HG03378 (cell line): ENCODE measurements at regions not wholly inside any gene's neighbourhood (a gene's known extent, or its start where the extent isn't known, plus 50 kb on each side); places are given as distances from the start of the nearest gene placed in this dataset.

Source experiments
- ATAC-seq: cut with Tn5 transposase; IDR thresholded peaks from one replicate; pipeline ENCODE4 v1.9.1; 2021; ENCODE audit warnings: mild to moderate bottlenecking, moderate library complexity; ENCODE audit not compliant: unreplicated experiment

DNA sequence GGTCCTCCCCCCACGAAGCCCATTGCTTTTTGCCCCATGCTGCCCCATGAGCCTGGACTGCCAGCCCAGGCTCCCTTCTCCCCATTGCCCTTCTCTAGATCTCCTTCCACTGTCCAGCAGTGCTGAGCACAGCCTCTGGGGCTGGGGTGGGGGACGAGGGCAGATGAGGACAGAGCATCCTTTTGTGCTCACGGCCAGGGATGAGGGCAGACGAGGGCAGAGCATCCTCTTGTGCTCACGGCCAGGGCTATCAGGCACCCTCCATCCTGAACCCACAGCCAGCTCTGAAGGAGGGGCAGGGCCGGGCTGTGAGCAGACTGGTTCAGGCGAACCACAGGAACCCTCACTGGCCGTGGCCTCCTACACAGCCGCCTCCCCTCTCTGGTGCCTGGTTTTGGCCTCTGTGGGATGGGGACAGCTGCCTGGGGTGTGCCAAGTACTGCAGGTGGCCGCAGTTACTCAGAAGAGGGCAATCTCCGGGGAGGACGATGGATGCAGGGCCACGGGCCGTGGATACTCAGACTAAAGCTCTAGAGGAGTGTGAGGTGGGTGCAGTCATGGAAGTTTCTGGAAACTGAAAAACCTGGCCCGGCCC, 1258.8 kb downstream of the BRD1 start:
- no peak for ATAC-seq

DNA sequence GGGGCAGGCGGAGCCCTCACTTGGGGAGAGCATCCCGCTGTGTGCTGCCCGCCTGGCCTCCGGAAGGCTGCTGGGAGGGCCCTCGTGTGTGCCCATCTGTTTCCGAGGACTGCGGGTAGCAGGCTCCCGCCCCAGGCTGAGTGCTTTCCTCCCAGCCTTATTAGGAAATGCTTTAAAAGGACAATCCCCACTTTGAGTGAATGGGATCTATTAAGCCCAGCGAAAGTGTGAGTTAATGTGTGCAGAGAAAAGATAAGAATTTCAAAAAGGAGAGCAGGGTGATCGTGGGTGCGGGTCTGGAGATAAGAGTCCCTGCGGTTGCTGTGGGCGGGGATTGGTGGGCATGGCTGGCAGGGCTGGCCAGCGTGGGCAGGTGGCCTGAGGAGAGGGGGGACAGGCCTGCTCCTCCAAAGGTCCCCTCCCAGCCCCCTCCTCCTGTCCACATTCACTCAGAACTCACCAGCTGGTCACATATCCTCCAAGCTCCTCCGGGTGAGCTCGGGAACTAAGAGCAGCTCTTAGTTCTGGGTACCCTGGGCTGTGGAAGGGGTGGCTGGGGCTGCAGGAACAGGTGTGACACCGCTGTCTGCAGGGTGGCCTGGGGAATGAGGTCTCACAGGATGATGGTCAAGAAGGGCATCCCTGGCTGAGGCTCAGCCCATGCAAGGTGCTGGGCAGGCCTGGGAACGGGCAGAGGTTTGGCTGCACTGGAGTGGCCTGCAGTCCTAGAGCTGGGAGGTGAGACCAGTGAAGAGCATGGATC, 1260.3 kb downstream of the BRD1 start:
- no peak for ATAC-seq

DNA sequence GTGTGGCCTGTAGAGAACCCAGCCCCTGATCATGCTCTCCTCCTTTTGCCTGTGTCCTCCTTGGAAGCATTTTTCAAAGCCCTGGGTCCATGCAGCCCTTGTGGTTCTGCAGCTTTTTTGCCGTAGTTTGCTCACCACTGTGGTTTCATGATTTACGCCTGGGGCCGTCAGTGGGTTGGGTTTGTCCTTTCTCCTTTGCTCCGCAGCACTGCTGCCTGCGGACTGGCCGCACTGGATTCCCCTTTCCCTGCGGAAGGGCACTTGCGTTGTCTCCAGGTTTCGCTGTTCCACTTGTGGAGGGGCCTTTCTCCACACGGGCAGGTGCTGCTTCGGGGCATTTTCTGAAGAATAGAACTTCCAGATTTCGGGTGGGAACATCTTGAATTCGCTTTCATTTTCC, 1260.9 kb downstream of the BRD1 start:
- ATAC-seq, result no peak

DNA sequence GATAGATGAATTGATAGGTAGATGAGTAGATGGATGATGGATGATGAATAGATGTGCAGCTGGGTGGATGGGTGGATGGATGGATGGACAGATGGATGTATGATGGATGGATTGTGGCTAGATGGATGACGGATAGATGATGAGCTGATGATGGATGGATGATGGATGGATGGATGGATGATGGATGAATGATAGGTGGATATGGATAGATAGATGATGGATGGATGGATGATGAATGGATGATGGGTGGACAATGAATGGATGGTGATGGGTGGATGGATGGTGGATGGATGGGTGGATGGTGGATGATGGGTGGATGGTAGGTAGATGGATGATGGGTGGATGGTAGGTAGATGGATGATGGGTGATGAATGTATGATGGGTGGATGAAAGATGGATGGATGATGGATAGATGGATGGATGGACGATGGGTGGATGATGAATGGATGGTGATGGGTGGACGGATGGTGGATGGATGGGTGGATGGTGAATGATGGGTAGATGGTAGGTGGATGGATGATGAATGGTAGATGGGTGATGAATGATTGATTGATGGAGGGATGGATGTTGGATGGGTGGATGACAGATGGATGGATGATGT, 1261.7 kb downstream of the BRD1 start:
- ATAC-seq, result no peak

DNA sequence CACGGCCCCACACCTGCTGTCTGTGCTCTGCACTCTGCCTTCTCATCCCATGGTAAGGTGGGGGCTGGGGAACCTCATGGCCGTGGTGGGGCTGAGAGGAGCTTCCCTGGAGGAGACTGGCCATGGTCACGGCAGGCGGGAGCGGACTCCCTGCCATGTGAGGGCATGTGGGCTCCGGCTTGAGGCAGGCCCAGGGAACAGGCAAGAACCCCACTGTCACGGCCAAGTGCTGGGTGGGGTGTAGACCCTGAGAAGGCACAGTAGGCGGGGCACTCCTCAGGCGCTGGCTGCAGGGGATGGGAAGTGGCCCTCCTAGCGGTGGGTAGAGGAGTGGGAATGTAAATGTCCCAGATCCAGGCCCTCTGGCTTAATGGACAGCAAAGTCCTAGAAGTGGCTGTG, 1262.7 kb downstream of the BRD1 start:
- ATAC-seq, result no peak

DNA sequence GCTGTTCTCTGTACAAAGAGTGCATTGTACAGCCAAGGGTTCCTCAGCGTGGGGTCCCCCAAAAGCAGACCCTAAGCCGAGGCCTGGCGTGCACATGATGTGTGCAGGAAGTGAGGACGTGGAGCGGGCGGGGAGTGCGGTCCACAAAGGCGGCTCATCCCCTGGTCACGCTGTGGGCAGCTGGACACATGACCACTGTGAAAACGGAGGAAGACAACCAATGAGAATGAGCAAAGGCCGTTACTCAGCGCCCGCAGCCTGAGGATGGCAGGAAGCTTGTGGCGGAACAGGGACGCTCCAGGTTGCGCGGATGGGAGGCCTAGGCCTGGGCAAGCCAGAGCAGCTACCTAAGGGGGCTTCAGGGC, 1263.7 kb downstream of the BRD1 start:
- ATAC-seq, result no peak

DNA sequence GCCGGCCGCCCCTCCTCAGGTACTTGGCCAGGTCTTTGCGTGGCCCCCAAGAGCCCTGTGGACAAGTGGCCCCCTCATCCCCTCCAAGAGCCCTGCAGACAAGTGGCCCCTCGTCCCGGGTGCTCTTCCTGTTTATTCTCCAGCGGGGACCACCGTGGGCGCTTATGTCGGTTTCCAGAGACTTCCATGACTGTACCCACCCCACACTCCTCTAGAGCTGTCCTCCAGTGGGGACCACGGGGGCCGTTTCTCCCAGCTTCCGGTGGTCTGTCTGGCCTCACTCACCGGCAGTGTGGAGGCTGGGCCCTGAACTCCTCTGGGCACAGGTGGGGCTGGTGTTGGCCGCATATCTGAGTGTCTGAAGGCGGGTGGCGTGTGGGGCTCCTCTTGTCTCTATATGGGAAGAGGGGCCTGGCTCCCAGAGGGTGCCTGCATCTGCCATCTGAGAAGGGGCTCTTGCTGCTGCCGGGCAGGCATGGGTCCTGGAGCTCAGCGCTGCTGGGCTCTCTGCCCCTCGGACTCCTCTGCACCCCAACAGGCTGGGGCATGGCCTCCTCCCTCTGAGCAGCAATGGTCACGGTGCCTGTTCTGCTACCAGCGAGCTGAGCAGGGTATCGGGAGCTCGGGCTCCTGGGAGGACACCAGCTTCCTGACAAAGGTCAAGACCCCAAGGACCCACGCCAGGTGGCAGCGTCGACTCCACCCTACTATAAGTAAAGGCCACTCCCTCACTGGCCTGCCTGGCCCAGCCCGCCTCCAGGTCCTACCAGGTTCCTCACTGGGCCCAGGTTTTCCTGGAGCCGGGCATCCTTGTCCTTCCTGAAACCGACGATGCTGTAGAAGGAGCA, 1264.3 kb downstream of the BRD1 start:
- ATAC-seq, result no peak

DNA sequence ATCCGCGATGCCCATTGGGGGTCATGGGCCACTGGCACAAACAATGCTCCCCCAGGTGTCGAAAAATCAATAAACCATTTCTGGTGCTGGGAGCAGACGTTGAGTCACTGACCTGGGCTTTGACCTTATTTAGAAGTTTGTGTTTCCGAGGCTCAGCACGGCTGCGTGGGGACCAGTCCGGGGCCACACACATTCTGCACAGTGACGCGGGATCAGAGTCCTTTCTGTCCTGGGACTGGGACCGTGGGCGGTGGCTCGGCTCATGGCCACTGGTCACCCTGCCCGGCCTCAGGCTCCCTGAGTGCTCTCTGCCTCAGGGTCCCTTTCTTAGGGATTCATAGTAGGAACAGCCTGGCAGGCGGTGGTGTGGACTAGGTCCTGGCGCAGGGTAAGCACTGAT, 1266.0 kb downstream of the BRD1 start:
- ATAC-seq, result no peak

DNA sequence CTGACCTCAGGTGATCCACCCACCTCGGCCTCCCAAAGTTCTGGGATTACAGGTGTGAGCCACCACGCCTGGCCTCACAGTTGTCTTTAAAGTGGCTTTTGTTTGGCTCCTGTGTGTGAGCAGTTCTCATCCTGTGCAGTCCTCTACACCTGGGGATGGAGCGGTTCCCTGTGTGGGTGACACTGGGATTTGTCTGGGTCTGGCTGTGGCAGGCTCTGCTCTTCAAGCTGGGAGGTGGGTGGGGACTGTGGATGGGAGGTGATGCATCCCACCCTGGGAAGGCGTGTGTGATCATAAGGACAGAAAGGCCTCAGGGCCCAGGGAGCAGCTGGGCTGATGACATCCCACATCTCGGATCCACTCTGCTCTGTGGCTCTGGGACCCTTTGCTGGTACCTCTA, 1266.8 kb downstream of the BRD1 start:
- no peak for ATAC-seq

DNA sequence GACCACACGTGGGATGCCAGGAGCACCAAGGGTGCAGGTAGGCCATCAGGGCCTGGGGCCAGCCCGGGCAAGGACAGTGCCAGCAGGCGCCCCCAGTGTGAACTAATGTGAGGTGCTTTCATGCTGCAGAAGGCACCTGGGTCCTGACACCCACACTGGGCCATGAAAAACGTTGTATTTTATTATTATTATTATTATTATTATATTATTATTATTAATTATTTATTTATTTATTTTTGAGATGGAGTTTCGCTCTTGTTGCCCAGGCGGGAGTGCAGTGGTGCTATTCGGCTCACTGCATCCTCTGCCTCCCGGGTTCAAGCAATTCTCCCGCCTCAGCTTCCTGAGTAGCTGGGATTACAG, 1267.3 kb downstream of the BRD1 start:
- ATAC-seq, result no peak

DNA sequence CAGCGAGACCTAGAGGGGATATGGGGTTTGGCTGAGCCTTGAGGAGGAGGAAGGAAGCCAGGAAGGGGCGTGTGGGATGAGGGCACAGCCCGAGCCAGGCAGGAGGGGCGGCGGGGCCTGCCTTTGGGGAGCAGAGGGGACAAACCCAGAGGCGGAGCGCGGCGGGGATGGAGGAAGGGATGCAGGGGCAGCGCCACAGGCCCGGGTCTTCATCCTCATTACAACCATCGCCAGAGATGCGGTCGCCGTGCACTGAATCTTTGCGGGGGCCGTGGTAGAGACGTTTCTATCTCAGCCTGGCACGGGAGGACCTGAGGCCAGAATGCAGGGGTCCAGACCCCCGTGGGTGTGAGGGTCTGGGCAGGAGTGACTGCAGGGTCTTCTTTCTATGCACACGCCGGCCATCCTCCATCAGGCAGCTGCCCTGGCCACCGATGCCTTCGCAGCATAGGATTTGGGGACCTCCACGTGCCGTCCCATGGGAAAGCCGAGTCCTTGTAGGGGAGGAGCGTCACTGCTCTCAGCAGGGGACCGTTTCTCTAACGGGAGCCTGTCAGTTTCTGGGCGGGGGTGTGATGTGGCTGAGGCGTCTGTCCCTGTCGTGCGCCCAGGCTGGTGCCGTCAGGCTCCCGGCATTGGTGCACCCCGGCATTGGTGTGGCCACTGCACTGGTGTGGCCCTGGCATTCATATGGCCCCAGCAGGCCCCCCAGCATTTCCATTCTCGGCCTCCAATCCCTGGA, 1267.9 kb downstream of the BRD1 start:
- no peak for ATAC-seq

DNA sequence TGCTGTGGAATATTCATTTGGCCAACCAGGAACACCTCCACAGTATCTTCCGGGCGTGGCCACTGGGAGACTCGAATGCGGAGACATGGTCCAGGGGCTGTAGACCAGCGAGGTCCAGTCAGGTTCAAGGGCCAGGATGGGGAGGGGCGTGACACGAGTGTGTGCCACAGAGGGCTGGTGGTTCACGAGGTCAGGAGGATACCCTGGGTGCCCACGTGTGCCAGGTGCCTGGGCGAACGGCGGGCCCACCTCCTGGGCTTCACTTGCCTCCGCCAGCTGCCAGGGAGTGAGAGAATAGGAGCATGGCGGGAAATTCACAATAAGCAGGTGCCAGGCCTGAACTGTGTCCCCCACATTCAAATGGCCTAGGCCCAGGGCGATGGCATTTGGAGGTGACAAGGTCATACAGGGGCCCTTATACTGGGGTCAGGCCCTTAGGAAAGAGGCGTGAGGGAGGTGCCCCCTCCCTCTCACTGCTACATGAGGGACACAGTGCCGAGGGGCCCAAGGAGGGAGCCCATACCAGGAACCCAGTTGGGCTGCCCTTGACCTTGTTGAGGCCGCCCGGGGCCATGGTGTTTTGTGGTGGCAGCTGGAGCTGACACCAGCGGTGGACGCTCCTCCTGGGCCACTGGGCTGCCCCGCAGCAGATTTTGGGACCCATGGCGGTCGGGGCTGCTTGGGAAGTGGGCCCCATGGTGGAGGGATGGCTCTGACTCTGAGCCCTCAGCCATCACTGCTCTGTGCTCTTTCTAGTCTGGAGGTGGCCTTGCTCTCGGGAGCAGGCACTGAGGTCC, 1268.9 kb downstream of the BRD1 start:
- ATAC-seq, result no peak

DNA sequence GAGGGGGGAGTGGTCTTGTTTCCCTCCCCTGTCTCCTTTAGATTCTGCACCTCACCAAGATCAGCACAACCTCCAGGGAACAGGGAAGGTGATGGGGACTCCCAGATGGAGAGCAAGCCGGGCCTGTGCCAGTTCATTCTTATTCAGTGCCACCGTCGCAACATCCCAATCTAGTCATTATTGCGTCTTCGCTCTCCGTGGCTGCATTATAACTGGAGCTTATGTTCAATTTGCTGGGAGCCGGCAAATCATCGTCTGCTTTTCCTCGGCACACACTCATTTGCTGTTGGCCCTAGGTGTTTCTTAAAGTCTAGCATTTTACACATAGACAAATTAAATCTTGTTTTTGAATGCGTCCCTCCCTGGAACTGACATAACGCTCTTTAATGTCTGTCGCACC, 1269.7 kb downstream of the BRD1 start:
- ATAC-seq, result no peak

DNA sequence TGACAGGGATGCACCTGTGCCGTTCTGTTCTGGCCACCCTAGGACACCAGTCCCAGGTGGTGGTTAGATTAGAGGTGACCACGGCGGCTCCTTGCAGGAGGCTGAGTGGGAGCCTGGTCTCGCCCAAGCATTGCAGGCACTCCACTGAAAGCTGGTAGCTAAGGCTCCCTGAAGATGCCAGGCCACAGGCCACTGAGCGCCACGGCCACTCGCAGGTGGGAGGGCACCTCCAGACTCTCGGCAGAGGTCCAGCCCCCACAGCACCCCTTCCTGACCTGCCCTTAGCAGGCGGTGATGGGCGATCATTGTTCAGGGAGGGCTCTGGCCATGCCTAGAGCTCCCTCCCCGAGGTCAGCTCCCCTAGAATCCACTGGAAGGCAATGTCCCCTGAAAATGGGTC, 1270.2 kb downstream of the BRD1 start:
- no peak for ATAC-seq

DNA sequence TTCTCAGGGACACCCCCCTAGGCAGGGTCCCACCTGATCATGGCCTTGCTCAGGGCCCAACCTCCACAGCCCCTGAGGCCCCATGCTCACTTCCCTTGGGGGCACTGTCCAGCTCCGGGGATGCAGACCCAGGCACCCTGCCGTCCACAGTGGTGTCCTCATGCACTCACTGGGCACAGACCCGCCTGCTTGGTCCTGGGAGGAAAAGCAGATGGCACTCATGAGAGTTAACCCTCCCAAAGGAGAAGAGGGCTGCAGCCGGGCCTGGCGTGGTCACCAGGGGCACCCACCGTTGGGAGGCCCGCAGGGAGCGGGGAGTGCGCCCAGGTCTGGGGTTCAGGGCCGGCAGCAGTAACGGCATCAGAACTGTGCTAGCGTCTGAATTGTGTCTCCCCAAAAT, 1270.9 kb downstream of the BRD1 start:
- ATAC-seq, result no peak

DNA sequence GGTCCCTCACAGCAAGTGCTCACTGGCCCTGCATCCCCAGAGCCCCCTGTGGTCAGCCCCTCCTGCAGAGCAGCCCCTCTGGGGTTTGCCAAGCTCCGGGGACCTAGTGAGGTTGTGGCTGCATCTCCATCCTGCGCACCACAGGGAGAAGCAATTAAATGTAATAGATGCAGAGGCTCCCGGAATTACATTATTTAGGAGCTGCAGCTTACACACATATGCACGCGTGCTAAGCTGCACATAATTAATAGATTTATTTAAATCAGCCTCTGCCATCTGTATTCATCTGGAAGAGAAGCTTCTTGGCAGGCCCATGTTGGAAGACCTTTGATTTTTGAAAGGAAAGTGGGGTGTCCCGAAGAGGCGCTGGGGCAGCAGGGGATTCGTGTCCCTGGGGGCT, 1271.5 kb downstream of the BRD1 start:
- ATAC-seq, result no peak

DNA sequence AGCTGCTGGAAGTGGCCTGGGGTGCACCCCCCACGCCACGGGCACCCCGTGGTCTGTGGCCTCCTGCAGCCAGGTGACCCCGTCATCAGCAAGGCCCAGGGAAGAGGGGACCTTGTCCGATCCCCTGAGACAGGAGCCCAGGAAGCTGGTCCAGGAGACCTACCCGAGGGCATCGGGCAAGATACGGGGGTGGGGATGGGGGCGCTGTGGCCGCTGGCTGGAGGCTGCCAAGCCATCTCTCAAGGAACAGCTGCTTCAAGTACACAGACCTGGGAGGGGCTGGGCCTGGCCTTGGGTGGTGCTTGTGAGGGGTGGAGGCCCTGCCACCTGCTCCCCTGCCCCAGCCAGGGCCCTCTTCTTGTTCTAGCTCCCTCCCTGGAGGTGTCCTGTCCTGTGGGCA, 1272.1 kb downstream of the BRD1 start:
- no peak for ATAC-seq

DNA sequence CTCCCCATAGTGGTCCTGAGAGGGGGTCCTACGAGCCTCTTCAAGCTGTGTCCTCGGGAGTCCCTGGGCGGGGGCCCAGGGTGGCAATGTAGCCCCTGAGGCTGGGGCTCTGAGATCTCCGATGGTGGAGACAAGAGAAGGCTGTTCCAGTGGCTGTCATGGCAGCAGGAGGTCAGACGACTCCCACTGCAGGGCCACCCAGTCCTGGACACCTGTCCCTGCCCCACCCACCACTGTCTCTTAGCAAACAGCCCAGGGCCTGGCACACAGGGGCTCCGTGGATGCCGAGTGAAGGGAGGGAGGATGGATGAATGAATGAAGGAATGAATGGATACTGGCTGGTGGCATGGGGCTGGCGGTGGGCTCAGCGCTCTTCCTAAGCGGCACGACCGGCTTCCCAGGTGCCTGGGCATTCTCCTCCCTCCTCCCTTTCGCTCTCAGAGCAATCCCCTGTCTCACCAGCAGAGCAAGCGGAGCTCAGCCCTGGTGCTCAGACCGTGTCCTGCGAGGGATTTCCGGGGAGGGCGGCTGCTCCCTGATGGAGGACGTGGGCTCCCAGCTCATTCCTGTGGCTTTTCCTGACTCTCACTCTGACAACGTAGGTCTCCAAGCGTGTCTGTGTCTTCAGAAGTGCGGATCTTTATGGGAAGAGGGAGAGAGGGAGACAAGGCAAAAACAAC, 1272.6 kb downstream of the BRD1 start:
- no peak for ATAC-seq

DNA sequence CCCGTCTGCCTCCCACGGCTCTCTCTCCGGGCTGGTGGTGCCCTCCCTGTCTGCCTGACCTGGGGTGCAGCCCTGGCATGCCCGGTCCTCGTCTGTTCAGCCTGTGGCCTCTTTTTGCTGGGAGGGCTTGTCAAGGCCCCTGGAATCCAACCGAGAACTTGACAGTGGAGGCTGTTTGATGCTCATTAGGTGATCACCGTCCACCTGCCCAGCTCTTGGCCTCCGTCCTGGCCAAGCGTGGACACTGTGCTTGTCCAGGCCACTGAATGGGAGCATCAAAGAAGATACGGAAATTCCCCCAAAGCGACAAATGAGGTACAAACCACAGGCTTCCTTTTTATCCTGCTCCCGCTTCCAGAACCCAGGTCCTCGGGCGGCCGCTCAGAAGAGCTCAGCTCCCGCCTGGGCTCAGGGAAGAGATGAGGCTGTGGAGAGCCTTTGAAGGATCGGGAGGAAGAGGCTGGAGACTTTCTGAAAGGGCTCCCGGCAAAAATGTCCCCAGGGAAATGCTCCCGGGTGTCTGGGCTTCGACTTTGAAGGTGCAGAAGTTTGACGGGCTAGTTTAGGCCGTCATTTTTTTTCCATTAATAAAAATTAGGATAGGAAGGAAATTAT, 1273.9 kb downstream of the BRD1 start:
- ATAC-seq, result no peak
